HEK293 (cell line): ENCODE measurements at regions not wholly inside any gene's neighbourhood (a gene's known extent, or its start where the extent isn't known, plus 50 kb on each side); places are given as distances from the start of the nearest gene placed in this dataset.

Experiments used
- CTCF ChIP-seq: fragments of 450-650 bp; formaldehyde crosslinking; IDR thresholded peaks from 2 replicates; pipeline ENCODE4 v1.5.1; 2016; ENCODE audit warnings: missing biosample characterization, missing genetic modification characterization
- PRDM4 ChIP-seq: fragments of 450-650 bp; formaldehyde crosslinking; IDR thresholded peaks from 2 replicates; pipeline ENCODE4 v1.5.1; 2017; ENCODE audit warnings: missing biosample characterization, missing genetic modification characterization
- ZBTB20 ChIP-seq: fragments of 450-650 bp; formaldehyde crosslinking; IDR thresholded peaks from 2 replicates; pipeline ENCODE4 v1.5.1; 2016; ENCODE audit warnings: missing biosample characterization, missing genetic modification characterization
- ZBTB8A ChIP-seq: fragments of 450-650 bp; formaldehyde crosslinking; IDR thresholded peaks from 2 replicates; pipeline ENCODE4 v1.5.1; 2016; ENCODE audit warnings: missing biosample characterization, missing genetic modification characterization
- ZNF175 ChIP-seq: fragments of 450-650 bp; formaldehyde crosslinking; IDR thresholded peaks from 2 replicates; pipeline ENCODE4 v1.5.1; 2016; ENCODE audit warnings: missing biosample characterization, missing genetic modification characterization
- ZNF19 ChIP-seq: fragments of 450-650 bp; formaldehyde crosslinking; IDR thresholded peaks from 2 replicates; pipeline ENCODE4; 2016; ENCODE audit warnings: missing biosample characterization, missing genetic modification characterization, low read depth
- ZNF274 ChIP-seq, 2 experiments: fragments of 200-500 bp in 1 of 2; fragments of 450-650 bp in 1 of 2; sonication (Bioruptor generic) in 1 of 2; formaldehyde crosslinking in 1 of 2; IDR thresholded peaks; 2 replicates each; pipeline versions ENCODE4 v1.5.1 to v1.6.1; 2014 to 2016; ENCODE audit warnings: borderline replicate concordance in 1 of 2, inconsistent platforms in 1 of 2, low read length in 1 of 2, missing biosample characterization in 1 of 2, missing genetic modification characterization in 1 of 2
- ZNF350 ChIP-seq: fragments of 450-650 bp; formaldehyde crosslinking; IDR thresholded peaks from 2 replicates; pipeline ENCODE4 v1.5.0; 2017; ENCODE audit warnings: missing biosample characterization, mild to moderate bottlenecking, missing genetic modification characterization
- ZNF529 ChIP-seq: fragments of 450-650 bp; formaldehyde crosslinking; IDR thresholded peaks from 2 replicates; pipeline ENCODE4 v1.5.1; 2017; ENCODE audit warnings: missing genetic modification characterization, missing biosample characterization; ENCODE audit not compliant: insufficient replicate concordance
- ZNF548 ChIP-seq: fragments of 450-650 bp; formaldehyde crosslinking; IDR thresholded peaks from 2 replicates; pipeline ENCODE4 v1.5.1; 2016; ENCODE audit warnings: missing biosample characterization, missing genetic modification characterization

GRCh38 chr9:99352826-99353225 lies 130.7 kb downstream of the SEC61B start:
- TF ChIP-seq ZNF529 (tag by site-specific recombination): no peak
- no peak for TF ChIP-seq PRDM4
- no peak for TF ChIP-seq ZBTB8A (tag by site-specific recombination)
- TF ChIP-seq CTCF: no peak
- no peak for TF ChIP-seq ZNF274 (IDR thresholded peaks at IDR 0.05; ENCODE audit: low read length)
- TF ChIP-seq ZNF274 (tag by site-specific recombination; IDR thresholded peaks at IDR 0.05; ENCODE audit: borderline replicate concordance): no peak
- TF ChIP-seq ZNF350 (tag by site-specific recombination): no peak
- TF ChIP-seq ZNF548 (tag by site-specific recombination): no peak
- no peak for TF ChIP-seq ZBTB20 (tag by site-specific recombination)
- no peak for TF ChIP-seq ZNF175
- no peak for TF ChIP-seq ZNF19
